GM23338 (cell line): ENCODE measurements at regions not wholly inside any gene's neighbourhood (a gene's known extent, or its start where the extent isn't known, plus 50 kb on each side); places are given as distances from the start of the nearest gene placed in this dataset.

Experiments used
- CREB1 ChIP-seq: fragments of 250-450 bp; sonication (Bioruptor Pico); IDR thresholded peaks from 2 replicates; pipeline ENCODE4 v1.5.0; 2020; ENCODE audit warnings: low read depth, mild to moderate bottlenecking, moderate library complexity
- EZH2 ChIP-seq: fragments of 200-600 bp; sonication (generic); IDR thresholded peaks from one replicate; pipeline ENCODE4 v1.8.0; 2017; ENCODE audit warnings: antibody characterized with exemption, mild to moderate bottlenecking, low read depth; ENCODE audit not compliant: unreplicated experiment
- EZH2phosphoT487 ChIP-seq: fragments of 200-600 bp; sonication (generic); IDR thresholded peaks from one replicate; pipeline ENCODE4 v1.8.1; 2018; ENCODE audit warnings: antibody characterized with exemption; ENCODE audit not compliant: unreplicated experiment
- JUNB ChIP-seq: IDR thresholded peaks from one replicate; pipeline ENCODE4 v1.6.1; 2016; ENCODE audit warnings: antibody characterized with exemption; ENCODE audit not compliant: unreplicated experiment
- NANOG ChIP-seq: IDR thresholded peaks from 2 replicates; pipeline ENCODE4 v1.6.1; 2016; ENCODE audit warnings: antibody characterized with exemption, borderline replicate concordance
- POLR2AphosphoS5 ChIP-seq: IDR thresholded peaks from 2 replicates; pipeline ENCODE4 v1.6.1; 2016; ENCODE audit warnings: antibody characterized with exemption, low read depth
- REST ChIP-seq: IDR thresholded peaks from one replicate; pipeline ENCODE4 v1.6.1; 2018; ENCODE audit warnings: antibody characterized with exemption; ENCODE audit not compliant: unreplicated experiment
- STAT1 ChIP-seq: IDR thresholded peaks from one replicate; pipeline ENCODE4 v1.6.1; 2016; ENCODE audit warnings: antibody characterized with exemption; ENCODE audit not compliant: unreplicated experiment
- ZNF114 ChIP-seq: fragments of 250-450 bp; sonication (Bioruptor Pico); IDR thresholded peaks from 2 replicates; pipeline ENCODE4 v1.5.0; 2020; ENCODE audit warnings: mild to moderate bottlenecking, moderate library complexity
- ZNF331 ChIP-seq: fragments of 250-450 bp; sonication (Bioruptor Pico); IDR thresholded peaks from 2 replicates; pipeline ENCODE4 v1.5.0; 2020; ENCODE audit warnings: low read depth, mild to moderate bottlenecking, moderate library complexity
- ZNF462 ChIP-seq: fragments of 250-450 bp; sonication (Bioruptor Pico); IDR thresholded peaks from 2 replicates; pipeline ENCODE4 v1.5.0; 2020; ENCODE audit warnings: mild to moderate bottlenecking, moderate library complexity
- TF ChIP-seq, protein P1 (sequence below), 2 experiments: fragments of 200-600 bp in 1 of 2; sonication (generic) in 1 of 2; conservative IDR thresholded peaks; 2 replicates each; pipeline versions ENCODE4 v1.5.1 to v1.6.1; 2016 to 2017; ENCODE audit warnings: antibody characterized with exemption in 2 of 2, low read depth in 2 of 2, mild to moderate bottlenecking in 2 of 2, moderate library complexity in 1 of 2
- TF ChIP-seq, protein P2 (sequence below): IDR thresholded peaks from 2 replicates; pipeline ENCODE4 v1.6.1; 2016; ENCODE audit warnings: antibody characterized with exemption

DNA sequence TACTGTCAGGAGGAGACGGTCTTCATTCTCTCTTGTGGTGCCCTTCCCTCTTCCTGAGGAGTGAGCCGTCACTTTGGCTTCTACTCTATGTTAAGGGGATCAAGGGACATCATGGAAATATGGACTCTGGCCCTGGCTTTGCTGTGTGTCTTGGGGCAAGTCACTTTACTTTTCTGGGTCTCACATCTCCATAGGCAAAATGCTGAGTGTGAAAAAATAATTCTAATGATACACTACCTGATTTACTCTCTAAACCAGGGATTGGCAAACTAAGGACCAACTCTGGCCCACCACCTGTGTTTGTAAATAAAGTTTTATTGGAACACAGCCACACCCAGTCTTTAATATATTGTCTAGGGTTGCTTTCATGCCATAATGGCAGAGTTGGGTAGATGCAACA, 548.7 kb upstream of the CDH5 start:
- TF ChIP-seq, protein P1, sequence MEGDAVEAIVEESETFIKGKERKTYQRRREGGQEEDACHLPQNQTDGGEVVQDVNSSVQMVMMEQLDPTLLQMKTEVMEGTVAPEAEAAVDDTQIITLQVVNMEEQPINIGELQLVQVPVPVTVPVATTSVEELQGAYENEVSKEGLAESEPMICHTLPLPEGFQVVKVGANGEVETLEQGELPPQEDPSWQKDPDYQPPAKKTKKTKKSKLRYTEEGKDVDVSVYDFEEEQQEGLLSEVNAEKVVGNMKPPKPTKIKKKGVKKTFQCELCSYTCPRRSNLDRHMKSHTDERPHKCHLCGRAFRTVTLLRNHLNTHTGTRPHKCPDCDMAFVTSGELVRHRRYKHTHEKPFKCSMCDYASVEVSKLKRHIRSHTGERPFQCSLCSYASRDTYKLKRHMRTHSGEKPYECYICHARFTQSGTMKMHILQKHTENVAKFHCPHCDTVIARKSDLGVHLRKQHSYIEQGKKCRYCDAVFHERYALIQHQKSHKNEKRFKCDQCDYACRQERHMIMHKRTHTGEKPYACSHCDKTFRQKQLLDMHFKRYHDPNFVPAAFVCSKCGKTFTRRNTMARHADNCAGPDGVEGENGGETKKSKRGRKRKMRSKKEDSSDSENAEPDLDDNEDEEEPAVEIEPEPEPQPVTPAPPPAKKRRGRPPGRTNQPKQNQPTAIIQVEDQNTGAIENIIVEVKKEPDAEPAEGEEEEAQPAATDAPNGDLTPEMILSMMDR (conservative IDR thresholded peaks at IDR 0.05; ENCODE audit: low read depth in 2 of 2): no peak
- TF ChIP-seq NANOG: no peak
- TF ChIP-seq REST: no peak
- no peak for TF ChIP-seq POLR2AphosphoS5
- no peak for TF ChIP-seq ZNF114 (CRISPR knock-in tag)
- no peak for TF ChIP-seq CREB1 (CRISPR knock-in tag)
- no peak for TF ChIP-seq STAT1
- no peak for TF ChIP-seq EZH2
- no peak for TF ChIP-seq EZH2phosphoT487
- no peak for TF ChIP-seq ZNF462 (CRISPR knock-in tag)
- no peak for TF ChIP-seq JUNB
- TF ChIP-seq, protein P2, sequence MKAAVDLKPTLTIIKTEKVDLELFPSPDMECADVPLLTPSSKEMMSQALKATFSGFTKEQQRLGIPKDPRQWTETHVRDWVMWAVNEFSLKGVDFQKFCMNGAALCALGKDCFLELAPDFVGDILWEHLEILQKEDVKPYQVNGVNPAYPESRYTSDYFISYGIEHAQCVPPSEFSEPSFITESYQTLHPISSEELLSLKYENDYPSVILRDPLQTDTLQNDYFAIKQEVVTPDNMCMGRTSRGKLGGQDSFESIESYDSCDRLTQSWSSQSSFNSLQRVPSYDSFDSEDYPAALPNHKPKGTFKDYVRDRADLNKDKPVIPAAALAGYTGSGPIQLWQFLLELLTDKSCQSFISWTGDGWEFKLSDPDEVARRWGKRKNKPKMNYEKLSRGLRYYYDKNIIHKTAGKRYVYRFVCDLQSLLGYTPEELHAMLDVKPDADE: no peak
- no peak for TF ChIP-seq ZNF331 (CRISPR knock-in tag)
